HL-60 (cell line): ENCODE measurements at regions not wholly inside any gene's neighbourhood (a gene's known extent, or its start where the extent isn't known, plus 50 kb on each side); places are given as distances from the start of the nearest gene placed in this dataset.

Experiments
- DNase-seq, 2 experiments: peaks; one replicate each; pipeline ENCODE4 v3.0.0-alpha.2; 2010 to 2020; ENCODE audit warnings: low read depth in 1 of 2, low spot score in 1 of 2
- H3K27ac ChIP-seq: fragments of 250-450 bp; sonication (Bioruptor Pico); replicated peaks from 2 replicates; pipeline ENCODE4 v1.5.1; 2020; ENCODE audit warnings: mild to moderate bottlenecking, moderate library complexity
- H3K27me3 ChIP-seq: fragments of 250-450 bp; sonication (Bioruptor Pico); 2 replicates; pipeline ENCODE4 v1.5.1; 2021; ENCODE audit warnings: mild to moderate bottlenecking, moderate library complexity; ENCODE audit not compliant: insufficient read depth, poor library complexity, severe bottlenecking
- H3K4me3 ChIP-seq: replicated peaks from 2 replicates; pipeline ENCODE4 v1.5.1; 2011; ENCODE audit warnings: mild to moderate bottlenecking, control low read depth, low read length; ENCODE audit not compliant: insufficient read depth
- CTCF ChIP-seq: IDR thresholded peaks from one replicate; pipeline ENCODE4 v1.5.1; 2011; ENCODE audit warnings: low read length, control low read depth, inconsistent platforms; ENCODE audit not compliant: insufficient read depth
- GABPA ChIP-seq: IDR thresholded peaks from 2 replicates; pipeline ENCODE4 v1.6.1; 2012; ENCODE audit warnings: low read depth
- POLR2AphosphoS5 ChIP-seq: IDR thresholded peaks from 2 replicates; pipeline ENCODE4 v1.6.1; 2012; ENCODE audit warnings: low read depth
- REST ChIP-seq: IDR thresholded peaks from 2 replicates; pipeline ENCODE4 v1.6.1; 2012; ENCODE audit warnings: low read depth; ENCODE audit not compliant: insufficient replicate concordance
- SPI1 ChIP-seq: IDR thresholded peaks from 2 replicates; pipeline ENCODE4 v1.6.1; 2012; ENCODE audit warnings: low read depth, mild to moderate bottlenecking, borderline replicate concordance

GRCh38 chr17:73767696-73768095, 123.5 kb upstream of the SDK2 start:
- Histone ChIP-seq H3K27ac (no peak overlapping the region), H3K27me3 (peaks cover 3% of the 10 kb centered on the region), H3K4me3 (no peak overlapping the region)
- DNase-seq, result no peak
- TF ChIP-seq GABPA (no peak), SPI1 (no peak), REST (no peak), CTCF (no peak), POLR2AphosphoS5 (no peak)

- Histone ChIP-seq H3K27ac (no peak overlapping the region), H3K4me3 (no peak overlapping the region), H3K27me3 (peaks cover 3% of the 10 kb centered on the region)
Measured at GRCh38 chr17:73768691-73769090, 124.4 kb upstream of the SDK2 start.

GRCh38 chr17:73769479-73769878, 125.2 kb upstream of the SDK2 start:
- no peak for DNase-seq
- H3K27me3 ChIP-seq, result peaks cover 3% of the 10 kb centered on the region
- TF ChIP-seq GABPA (no peak), POLR2AphosphoS5 (no peak), REST (no peak), SPI1 (no peak), CTCF (no peak)
- H3K27ac ChIP-seq, result no peak overlapping the region
- H3K4me3 ChIP-seq, result no peak overlapping the region

More at GRCh38 chr17:73768691-73769090, 124.4 kb upstream of the SDK2 start:
- DNase-seq, result no peak
- no peak for TF ChIP-seq POLR2AphosphoS5
- no peak for TF ChIP-seq SPI1
- no peak for TF ChIP-seq REST
- TF ChIP-seq GABPA, result no peak
- no peak for TF ChIP-seq CTCF
